Naive B cell (primary cell): ENCODE measurements at regions not wholly inside any gene's neighbourhood (a gene's known extent, or its start where the extent isn't known, plus 50 kb on each side); places are given as distances from the start of the nearest gene placed in this dataset.

Experiments
- ATAC-seq, 2 donors: fragments of 150-1000 bp; cut with Tn5 transposase; 2 replicates each; pipeline ENCODE4 v1.10.0; 2021; ENCODE audit warnings: low read depth in 2 of 2, mild to moderate bottlenecking in 2 of 2, moderate library complexity in 2 of 2
- DNase-seq: peaks from one replicate; pipeline ENCODE4 v3.0.0; 2022
- H3K27ac Mint-ChIP-seq, 6 donors: one replicate each; pipeline ENCODE4 v1.8.0; 2020 to 2022; ENCODE audit warnings: mild to moderate bottlenecking in 6 of 6, mixed read lengths in 6 of 6, moderate library complexity in 5 of 6, inconsistent platforms in 2 of 6
- H3K27me3 Mint-ChIP-seq, 3 donors: one replicate each; pipeline ENCODE4 v1.8.0; 2021 to 2022; ENCODE audit warnings: mixed read lengths in 3 of 3, mild to moderate bottlenecking in 1 of 3
- H3K36me3 Mint-ChIP-seq, 2 donors: one replicate each; pipeline ENCODE4 v1.8.0; 2020 to 2022; ENCODE audit warnings: mixed read lengths in 2 of 2, inconsistent platforms in 1 of 2, mild to moderate bottlenecking in 1 of 2
- H3K4me1 Mint-ChIP-seq, 3 donors: one replicate each; pipeline ENCODE4 v1.8.0; 2020 to 2022; ENCODE audit warnings: mixed read lengths in 3 of 3, inconsistent platforms in 1 of 3, mild to moderate bottlenecking in 1 of 3, moderate library complexity in 1 of 3
- H3K4me3 Mint-ChIP-seq, 8 donors: one replicate each; pipeline ENCODE4 v1.8.0; 2020 to 2022; ENCODE audit warnings: mild to moderate bottlenecking in 8 of 8, mixed read lengths in 8 of 8, moderate library complexity in 8 of 8, inconsistent platforms in 2 of 8
- H3K9me3 Mint-ChIP-seq, 7 donors: one replicate each; pipeline ENCODE4 v1.8.0; 2020 to 2022; ENCODE audit warnings: mixed read lengths in 7 of 7, mild to moderate bottlenecking in 5 of 7, inconsistent platforms in 2 of 7, moderate library complexity in 1 of 7

DNA sequence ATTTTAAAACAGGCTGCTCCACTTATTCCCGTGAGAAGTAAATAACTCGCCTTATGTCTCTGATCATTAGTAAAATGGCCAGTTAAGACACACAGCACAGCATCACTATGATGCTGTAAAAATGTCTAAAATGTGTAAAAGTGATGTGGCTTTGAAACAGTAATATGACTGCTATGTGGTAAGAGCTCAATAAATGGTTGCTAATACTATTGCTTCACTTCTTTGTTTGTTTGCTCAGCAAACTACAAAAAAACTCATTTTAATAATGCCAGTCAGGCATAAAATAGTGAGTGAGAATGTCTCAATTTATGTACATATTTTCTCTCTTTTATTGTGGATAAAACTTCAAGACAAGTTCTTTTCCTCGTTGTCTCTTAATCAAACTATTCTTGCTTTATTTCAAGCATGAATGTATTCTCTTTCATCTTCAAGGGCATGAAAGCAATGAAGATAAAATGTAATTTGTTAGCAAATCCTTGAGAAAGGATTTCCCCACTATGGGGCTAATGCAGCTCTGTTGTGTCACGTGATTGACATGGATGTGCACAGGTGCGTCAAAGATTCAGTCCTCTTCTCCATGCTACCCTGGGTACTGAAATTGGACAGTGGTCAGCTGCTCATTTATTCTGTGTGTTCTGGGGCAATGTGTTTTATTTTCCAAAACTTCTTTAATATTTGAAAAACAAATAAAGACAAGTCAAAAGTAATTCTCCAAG is 387.2 kb downstream of the TRIB2 start:
- Mint-ChIP-seq H3K27ac (no peak overlapping the region), H3K4me1 (no peaks in the 10 kb centered on the region), H3K9me3 (peaks cover 1 to 15% (median 5%) of the 10 kb centered on the region in 7 donors), H3K4me3 (no peak overlapping the region), H3K36me3 (peaks cover 0 to 9% of the 10 kb centered on the region in 2 donors), H3K27me3 (peaks cover 11 to 13% (median 12%) of the 10 kb centered on the region in 3 donors)
- DNase-seq: no peak
- no peak for ATAC-seq

DNA sequence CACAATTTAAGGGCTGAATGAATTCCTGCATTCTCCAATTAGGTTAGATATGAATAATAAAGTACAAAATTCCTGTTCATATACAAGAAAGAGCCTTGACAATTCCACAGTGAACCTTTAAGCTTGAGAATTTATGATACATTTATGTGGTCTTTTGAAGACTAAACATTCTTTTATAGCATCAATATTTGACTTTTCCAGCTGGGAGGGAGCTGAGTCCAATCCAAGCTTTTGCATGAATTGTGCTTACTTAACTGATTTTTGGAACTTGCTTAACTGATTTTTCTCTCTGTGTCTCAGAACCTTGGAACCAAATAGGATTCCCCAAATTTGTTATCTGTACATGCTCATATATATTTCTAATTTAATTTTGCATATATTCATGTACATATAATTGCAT is 388.0 kb downstream of the TRIB2 start:
- DNase-seq: no peak
- Mint-ChIP-seq H3K9me3 (peaks cover 0 to 7% (median 2%) of the 10 kb centered on the region in 7 donors), H3K27ac (no peak overlapping the region), H3K4me1 (no peaks in the 10 kb centered on the region), H3K4me3 (no peak overlapping the region), H3K27me3 (peaks cover 5 to 7% (median 6%) of the 10 kb centered on the region in 3 donors), H3K36me3 (peaks cover 0 to 2% of the 10 kb centered on the region in 2 donors)
- no peak for ATAC-seq

DNA sequence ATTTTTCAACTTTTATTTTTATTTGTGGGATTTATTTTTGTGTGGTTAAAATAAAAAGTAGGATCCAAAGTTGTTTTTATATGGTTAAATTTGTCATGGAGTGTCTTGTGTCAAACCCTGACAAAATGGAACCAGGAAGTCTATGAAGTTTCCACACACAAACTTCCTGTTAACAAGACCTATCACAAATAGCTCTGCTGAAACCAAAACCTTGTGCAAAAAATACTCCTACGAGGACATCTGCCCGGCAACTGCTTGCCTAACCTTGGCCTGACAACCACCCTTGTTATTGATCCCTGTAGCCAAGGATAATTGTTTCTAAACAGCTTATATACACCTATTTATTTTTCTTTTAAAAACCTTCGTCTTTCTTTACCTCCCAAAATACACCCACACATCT is 389.6 kb downstream of the TRIB2 start:
- Mint-ChIP-seq H3K4me1 (no peaks in the 10 kb centered on the region), H3K36me3 (no peaks in the 10 kb centered on the region), H3K27me3 (peaks cover 5 to 11% (median 5%) of the 10 kb centered on the region in 3 donors), H3K9me3 (no peaks in the 10 kb centered on the region), H3K27ac (no peak overlapping the region), H3K4me3 (no peak overlapping the region)
- ATAC-seq: no peak
- no peak for DNase-seq

DNA sequence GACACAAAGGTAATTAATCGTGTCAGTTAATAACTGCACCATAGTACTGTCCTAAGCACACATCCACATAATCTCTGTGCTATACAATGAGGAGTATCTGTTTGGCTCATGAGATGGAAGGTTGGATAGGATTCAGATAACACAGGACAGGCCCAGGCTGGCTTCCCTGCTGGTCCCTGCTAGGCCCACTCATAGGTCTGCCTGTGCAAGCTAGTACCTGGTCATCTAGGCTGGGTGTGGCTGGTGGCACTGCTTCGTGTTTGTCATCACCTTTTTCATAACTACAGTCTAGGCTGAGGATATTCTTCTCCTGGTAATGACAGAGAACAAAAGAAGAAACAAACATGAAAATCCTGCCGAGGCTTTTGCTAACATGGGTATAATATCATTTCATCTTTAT is 392.8 kb downstream of the TRIB2 start:
- Mint-ChIP-seq H3K27ac (no peak overlapping the region), H3K27me3 (peaks cover 5 to 9% (median 7%) of the 10 kb centered on the region in 3 donors), H3K36me3 (peaks cover 0 to 3% of the 10 kb centered on the region in 2 donors), H3K9me3 (peaks cover 0 to 2% (median 0%) of the 10 kb centered on the region in 7 donors), H3K4me1 (no peaks in the 10 kb centered on the region), H3K4me3 (no peak overlapping the region)
- DNase-seq (no peak), ATAC-seq (no peak)

DNA sequence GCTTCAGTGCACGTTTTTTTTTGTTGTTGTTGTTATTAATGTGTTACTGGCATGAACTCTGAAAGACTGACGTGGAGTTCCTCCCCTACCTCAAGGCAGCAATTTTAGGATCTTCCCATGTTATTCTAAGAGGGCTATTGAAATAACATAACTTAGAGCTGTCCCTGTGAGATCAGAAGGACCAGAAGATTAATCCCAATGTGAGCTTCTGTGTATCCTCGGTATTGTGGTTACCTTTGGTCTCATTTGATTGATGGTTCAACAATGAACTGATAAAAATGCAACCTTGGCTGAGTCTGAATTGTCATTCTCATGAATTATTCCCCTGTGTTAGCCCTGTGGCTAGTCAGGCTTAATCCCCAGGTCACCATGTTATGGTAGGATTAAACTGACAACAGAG is 394.1 kb downstream of the TRIB2 start:
- H3K9me3 Mint-ChIP-seq: peaks cover 0 to 2% (median 0%) of the 10 kb centered on the region in 7 donors
- no peak for DNase-seq
- no peak overlapping the region for H3K27ac Mint-ChIP-seq
- H3K27me3 Mint-ChIP-seq: peaks cover 5 to 12% (median 9%) of the 10 kb centered on the region in 3 donors
- no peak for ATAC-seq
- peaks cover 0 to 3% of the 10 kb centered on the region in 2 donors for H3K36me3 Mint-ChIP-seq
- H3K4me1 Mint-ChIP-seq: no peaks in the 10 kb centered on the region
- no peak overlapping the region for H3K4me3 Mint-ChIP-seq

DNA sequence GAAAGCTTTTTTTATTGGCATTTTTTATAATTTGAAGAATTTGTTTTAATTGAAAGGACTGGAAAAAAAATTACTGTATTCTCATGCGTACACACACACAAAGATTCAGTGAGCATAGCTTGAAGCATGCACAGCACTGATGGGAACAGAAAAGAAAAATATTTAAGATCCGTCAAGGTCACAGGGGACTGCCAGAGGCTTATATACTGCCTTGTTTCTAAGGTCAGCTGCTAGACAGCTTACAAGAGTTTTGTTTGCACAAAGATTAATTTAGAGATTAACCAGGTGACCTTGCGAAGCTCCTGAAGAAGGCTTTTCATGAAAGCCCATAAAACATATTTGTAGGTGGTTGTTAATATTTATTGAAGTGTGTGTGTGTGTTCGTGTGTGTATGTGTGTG is 396.3 kb downstream of the TRIB2 start:
- ATAC-seq (no peak), DNase-seq (no peak)
- H3K27ac Mint-ChIP-seq: no peak overlapping the region
- no peaks in the 10 kb centered on the region for H3K4me1 Mint-ChIP-seq
- peaks cover 0 to 2% (median 0%) of the 10 kb centered on the region in 7 donors for H3K9me3 Mint-ChIP-seq
- H3K27me3 Mint-ChIP-seq: peaks cover 4 to 12% (median 9%) of the 10 kb centered on the region in 3 donors
- H3K4me3 Mint-ChIP-seq: no peak overlapping the region
- peaks cover 0 to 3% of the 10 kb centered on the region in 2 donors for H3K36me3 Mint-ChIP-seq

DNA sequence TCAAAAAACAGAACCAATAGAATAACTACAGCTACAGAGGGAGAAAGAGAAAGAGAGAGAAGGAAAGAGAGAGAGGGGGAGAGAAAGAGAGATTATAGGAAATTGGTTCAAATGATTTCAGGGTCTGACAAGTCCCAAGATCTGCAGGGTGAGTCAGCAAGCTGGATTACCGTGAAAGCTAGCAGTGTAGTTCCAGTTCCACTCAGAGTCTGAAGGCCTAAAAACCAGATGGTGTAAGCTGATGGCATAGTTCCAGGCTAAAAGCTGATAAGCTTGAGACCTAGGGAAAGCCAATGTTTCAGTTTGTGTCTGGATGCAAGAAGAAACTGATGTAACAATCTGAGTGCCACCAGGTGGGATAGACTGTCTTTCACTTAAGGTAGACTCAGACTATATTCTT is 397.7 kb downstream of the TRIB2 start:
- Mint-ChIP-seq H3K36me3 (peaks cover 0 to 3% of the 10 kb centered on the region in 2 donors), H3K4me1 (no peaks in the 10 kb centered on the region), H3K27ac (no peak overlapping the region), H3K9me3 (peaks cover 0 to 2% (median 0%) of the 10 kb centered on the region in 7 donors), H3K27me3 (peaks cover 0 to 12% (median 9%) of the 10 kb centered on the region in 3 donors), H3K4me3 (no peak overlapping the region)
- ATAC-seq (no peak), DNase-seq (no peak)

DNA sequence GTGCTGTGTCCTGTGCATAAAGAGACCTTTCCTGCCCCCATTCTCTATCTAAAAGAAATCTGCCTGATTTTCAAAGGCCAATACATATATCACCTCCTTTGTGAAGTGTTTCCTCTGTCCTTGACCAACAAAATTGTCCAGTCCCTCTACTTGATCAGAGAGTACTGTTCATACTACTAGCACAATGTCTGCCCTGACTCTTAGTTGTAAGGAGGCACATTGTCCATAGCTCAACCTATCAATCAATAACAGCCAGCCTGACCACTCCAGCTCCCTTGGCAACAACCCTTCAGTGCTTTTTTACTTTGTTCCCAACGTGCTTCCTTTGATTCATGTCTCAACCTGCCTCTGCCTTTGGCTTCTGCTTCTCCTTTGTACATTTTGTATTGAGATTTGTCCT is 398.9 kb downstream of the TRIB2 start:
- ATAC-seq (no peak), DNase-seq (no peak)
- no peak overlapping the region for H3K27ac Mint-ChIP-seq
- H3K4me1 Mint-ChIP-seq: no peaks in the 10 kb centered on the region
- no peak overlapping the region for H3K4me3 Mint-ChIP-seq
- peaks cover 0 to 2% (median 0%) of the 10 kb centered on the region in 7 donors for H3K9me3 Mint-ChIP-seq
- peaks cover 0 to 3% of the 10 kb centered on the region in 2 donors for H3K36me3 Mint-ChIP-seq
- peaks cover 0 to 9% (median 5%) of the 10 kb centered on the region in 3 donors for H3K27me3 Mint-ChIP-seq

DNA sequence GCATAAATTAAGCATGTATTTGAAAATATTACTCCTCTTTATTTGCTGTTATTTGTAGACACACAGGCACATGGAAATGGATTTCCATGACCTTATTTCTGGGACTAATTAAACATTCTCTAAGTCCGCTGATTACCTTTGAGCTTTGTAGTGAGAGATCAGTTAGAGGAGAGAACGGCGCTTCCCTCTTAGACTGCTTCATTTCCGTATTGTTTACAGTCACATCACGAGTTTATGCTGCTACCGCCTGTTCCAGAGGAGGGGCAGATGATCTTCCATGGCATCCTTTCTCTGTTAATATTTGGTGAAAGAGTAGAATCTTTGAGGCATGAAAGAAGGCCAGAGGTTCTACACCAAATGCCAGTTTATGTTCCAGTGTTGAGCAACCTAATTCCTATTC is 404.4 kb downstream of the TRIB2 start:
- Mint-ChIP-seq H3K36me3 (no peaks in the 10 kb centered on the region), H3K9me3 (peaks cover 0 to 2% (median 0%) of the 10 kb centered on the region in 7 donors)
- ATAC-seq: no peak

DNA sequence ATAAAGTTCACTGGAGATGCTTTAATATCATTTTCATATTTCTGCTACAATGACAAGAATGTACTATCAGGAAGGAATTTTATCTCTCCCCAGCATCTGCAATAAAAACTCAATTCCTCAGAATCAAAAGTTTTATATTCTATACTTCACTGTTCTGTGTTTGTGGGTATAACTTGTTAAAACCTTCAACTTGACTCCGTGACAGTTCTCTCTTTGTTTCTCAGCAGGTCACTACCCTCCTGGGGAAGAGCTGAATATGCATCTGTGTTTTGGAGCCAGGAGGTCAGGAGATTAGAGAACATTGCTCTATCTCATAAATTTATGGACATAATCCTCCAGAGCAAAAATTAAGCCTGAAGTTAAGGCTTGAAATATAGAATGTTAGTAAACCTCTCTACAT is 411.4 kb downstream of the TRIB2 start:
- Mint-ChIP-seq H3K4me1 (no peaks in the 10 kb centered on the region), H3K4me3 (no peak overlapping the region), H3K27me3 (peaks cover 0 to 28% (median 6%) of the 10 kb centered on the region in 3 donors), H3K9me3 (peaks cover 0 to 2% (median 0%) of the 10 kb centered on the region in 7 donors), H3K36me3 (no peaks in the 10 kb centered on the region), H3K27ac (no peak overlapping the region)
- no peak for ATAC-seq
- no peak for DNase-seq

More for the DNA sequence above, 404.4 kb downstream of the TRIB2 start:
- peaks cover 0 to 11% (median 6%) of the 10 kb centered on the region in 3 donors for H3K27me3 Mint-ChIP-seq
- H3K4me1 Mint-ChIP-seq: no peaks in the 10 kb centered on the region
- DNase-seq: no peak
- H3K27ac Mint-ChIP-seq: no peak overlapping the region
- no peak overlapping the region for H3K4me3 Mint-ChIP-seq

DNA sequence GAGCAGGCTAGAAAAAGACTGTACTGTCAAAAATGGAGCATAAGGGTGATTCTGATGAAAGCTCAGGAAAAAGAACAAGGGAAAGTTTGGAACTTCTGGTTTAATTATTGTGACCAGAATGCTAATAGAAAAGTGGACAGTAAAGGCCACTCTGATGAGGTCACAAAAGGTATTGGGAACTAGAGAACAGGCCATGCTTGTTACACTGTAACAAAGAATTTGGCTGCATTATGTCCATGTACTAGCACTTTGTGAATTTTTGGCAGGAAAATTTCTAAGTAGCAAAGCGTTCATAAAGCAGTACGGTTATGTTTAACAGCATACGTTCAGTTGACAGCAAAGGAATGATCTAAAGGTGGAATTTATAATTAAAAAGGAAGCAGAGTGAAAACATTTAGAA is 418.6 kb downstream of the TRIB2 start:
- peaks cover 0 to 4% (median 0%) of the 10 kb centered on the region in 7 donors for H3K9me3 Mint-ChIP-seq
- H3K4me1 Mint-ChIP-seq: no peaks in the 10 kb centered on the region
- H3K4me3 Mint-ChIP-seq: no peak overlapping the region
- ATAC-seq (no peak), DNase-seq (no peak)
- no peak overlapping the region for H3K27ac Mint-ChIP-seq
- peaks cover 0 to 5% (median 0%) of the 10 kb centered on the region in 3 donors for H3K27me3 Mint-ChIP-seq
- no peaks in the 10 kb centered on the region for H3K36me3 Mint-ChIP-seq

DNA sequence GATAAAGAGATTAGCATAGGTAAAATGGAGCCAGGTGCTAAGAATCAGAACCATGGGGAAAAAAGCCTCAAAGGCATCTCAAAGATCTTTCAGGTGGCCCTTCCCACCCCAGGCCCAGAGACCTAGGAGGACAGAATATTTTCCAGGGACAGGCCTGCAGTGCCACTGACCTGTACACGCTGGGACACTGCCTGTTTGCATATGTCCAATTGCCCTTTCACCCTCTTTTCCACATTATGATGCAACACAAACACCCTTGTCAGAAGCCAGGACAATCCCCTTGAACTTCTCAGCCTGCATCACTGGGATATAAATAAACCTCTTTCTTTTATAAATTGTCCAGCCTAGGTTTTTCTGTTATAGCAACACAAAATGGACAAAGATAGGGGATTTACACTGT is 419.1 kb downstream of the TRIB2 start:
- H3K27ac Mint-ChIP-seq: no peak overlapping the region
- no peak for DNase-seq
- H3K4me3 Mint-ChIP-seq: no peak overlapping the region
- H3K4me1 Mint-ChIP-seq: no peaks in the 10 kb centered on the region
- peaks cover 0 to 4% (median 0%) of the 10 kb centered on the region in 7 donors for H3K9me3 Mint-ChIP-seq
- ATAC-seq: no peak
- H3K27me3 Mint-ChIP-seq: peaks cover 0 to 5% (median 0%) of the 10 kb centered on the region in 3 donors
- no peaks in the 10 kb centered on the region for H3K36me3 Mint-ChIP-seq

DNA sequence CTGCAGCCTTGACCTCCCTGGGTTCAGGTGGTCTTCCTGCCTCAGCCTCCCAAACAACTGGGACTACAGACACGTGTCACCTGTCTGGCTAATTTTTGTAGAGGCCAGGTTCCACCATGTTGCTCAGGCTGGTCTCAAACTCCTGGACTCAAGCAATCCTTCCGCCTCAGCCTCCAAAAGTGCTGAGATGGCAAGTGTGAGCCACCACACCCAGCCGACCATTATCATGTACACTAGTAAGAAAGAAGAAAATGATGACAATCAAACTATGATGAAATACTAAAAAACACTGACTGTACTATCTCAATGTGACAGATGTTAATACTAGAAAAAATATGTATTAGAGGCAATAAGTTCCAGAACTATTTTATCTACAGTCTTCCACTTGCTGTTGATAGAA is 420.9 kb downstream of the TRIB2 start:
- no peak overlapping the region for H3K4me3 Mint-ChIP-seq
- no peaks in the 10 kb centered on the region for H3K4me1 Mint-ChIP-seq
- no peaks in the 10 kb centered on the region for H3K36me3 Mint-ChIP-seq
- ATAC-seq (no peak), DNase-seq (no peak)
- no peaks in the 10 kb centered on the region for H3K27me3 Mint-ChIP-seq
- H3K9me3 Mint-ChIP-seq: peaks cover 0 to 6% (median 3%) of the 10 kb centered on the region in 7 donors
- H3K27ac Mint-ChIP-seq: no peak overlapping the region

DNA sequence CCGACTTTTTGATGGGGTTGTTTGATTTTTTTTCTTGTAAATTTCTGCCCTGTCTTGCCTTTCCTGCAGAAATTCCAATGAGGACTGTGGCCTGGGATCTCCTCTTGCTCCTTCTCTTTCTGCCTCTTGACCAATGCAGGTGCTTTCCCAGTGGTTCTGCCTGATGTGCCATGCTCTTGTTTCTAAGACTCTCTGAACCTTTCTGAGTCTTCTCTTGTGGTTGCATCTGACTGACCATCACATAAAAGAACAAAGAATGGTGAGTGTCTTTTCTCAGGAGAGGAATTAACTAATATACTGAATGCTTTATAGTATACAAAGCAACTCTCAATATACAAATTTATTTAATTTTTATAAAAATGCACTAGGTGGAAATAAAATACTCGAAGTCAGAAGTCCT is 424.6 kb downstream of the TRIB2 start:
- no peaks in the 10 kb centered on the region for H3K4me1 Mint-ChIP-seq
- H3K4me3 Mint-ChIP-seq: no peak overlapping the region
- DNase-seq (no peak), ATAC-seq (no peak)
- peak overlapping the region in 1 of 6 donors; percentile 23 for H3K27ac Mint-ChIP-seq
- H3K9me3 Mint-ChIP-seq: peaks cover 0 to 6% (median 3%) of the 10 kb centered on the region in 7 donors
- no peaks in the 10 kb centered on the region for H3K36me3 Mint-ChIP-seq
- peaks cover 0 to 5% (median 0%) of the 10 kb centered on the region in 3 donors for H3K27me3 Mint-ChIP-seq
